ENCODE measurements at regions not wholly inside any gene's neighbourhood (a gene's known extent, or its start where the extent isn't known, plus 50 kb on each side); places are given as distances from the start of the nearest gene placed in this dataset.
"Not testable (repeated sequence)": the region's sequence is repeated elsewhere in the genome, so short reads cannot be mapped to it uniquely, and the experiment has no call there.

DNA sequence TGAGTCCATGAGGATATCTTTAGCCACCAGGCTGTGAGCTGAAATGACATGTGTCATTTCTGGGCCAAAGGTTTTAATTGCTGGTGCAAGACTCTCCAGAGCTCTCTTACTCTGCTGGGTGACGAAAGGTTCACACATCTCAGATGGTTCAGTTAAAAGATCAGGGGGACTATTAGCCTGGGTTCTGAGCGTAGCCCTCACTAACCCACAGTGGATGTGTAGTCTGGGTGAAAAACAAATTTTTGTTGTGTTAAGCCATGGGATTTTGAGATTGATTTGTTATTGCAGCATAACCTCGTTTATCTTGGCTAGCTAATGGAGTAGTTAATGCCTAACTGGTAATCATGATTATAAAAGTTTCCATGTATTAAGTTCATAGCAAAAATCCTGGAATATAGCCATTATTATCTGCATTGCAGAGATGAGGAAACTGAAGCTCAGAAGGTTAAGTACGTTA is 251.5 kb downstream of the RMST start:
- DNase-seq, result no peak

DNA sequence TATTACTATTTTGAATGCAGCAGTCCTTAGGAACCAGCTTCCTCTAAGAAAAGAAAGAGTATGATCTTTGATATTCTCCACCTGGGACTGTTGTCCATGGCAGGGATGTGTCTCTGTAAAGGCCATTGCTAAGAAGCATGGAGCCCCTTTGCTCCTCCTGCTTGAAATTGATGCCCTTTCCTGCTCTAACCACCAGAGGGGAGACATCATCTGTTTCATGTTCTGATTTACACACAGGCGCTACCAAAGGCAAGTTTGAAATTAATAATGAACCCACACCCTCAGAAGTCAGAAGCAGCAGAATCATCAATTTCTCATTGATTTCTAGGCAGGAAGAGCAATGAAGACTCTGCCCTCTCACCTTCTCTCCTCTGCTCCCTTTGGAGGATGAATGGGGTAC is 253.8 kb downstream of the RMST start:
- DNase-seq, result no peak

DNA sequence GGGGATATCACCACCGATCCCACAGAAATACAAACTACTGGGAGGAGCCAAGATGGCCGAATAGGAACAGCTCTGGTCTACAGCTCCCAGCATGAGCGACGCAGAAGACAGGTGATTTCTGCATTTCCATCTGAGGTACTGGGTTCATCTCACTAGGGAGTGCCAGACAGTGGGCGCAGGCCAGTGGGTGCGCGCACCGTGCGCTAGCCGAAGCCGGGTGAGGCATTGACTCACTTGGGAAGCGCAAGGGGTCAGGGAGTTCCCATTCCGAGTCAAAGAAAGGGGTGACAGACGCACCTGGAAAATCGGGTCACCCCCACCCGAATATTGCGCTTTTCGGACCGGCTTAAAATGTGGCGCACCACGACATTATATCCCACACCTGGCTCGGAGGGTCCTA is 261.2 kb downstream of the RMST start:
- DNase-seq, result not testable (repeated sequence)

DNA sequence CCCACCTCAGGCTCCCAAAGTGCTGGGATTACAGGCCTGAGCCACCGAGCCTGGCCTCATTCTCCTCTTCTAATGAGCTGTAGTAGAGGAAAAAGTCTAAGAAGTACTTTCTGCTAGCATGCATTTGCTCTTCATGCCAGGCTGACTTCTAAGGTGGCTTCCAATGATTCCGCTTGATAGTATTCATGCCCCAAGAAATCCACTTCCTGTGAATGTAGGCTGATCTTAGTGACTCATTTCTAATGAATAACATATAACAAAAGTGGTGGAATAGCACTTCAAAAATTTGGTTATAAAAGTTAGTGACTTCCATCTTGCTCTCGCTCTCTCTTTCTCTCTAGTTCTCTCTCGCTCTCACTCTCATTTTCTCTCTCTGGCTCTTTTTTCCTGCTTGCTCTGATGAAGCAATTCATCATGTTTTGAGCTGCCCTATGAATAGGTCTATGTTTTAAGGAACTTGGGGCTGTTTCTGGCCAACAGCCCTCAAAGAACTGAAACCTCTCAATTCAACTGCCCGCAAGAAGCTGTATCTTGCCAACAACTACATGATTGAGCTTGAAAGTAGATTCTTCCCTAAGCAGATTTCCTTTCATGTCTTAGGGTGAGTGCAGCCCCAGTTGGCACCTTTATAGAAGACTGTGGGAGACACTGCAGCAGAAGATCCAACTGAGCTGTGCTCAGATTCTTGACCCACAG is 282.9 kb downstream of the RMST start:
- no peak for DNase-seq

DNA sequence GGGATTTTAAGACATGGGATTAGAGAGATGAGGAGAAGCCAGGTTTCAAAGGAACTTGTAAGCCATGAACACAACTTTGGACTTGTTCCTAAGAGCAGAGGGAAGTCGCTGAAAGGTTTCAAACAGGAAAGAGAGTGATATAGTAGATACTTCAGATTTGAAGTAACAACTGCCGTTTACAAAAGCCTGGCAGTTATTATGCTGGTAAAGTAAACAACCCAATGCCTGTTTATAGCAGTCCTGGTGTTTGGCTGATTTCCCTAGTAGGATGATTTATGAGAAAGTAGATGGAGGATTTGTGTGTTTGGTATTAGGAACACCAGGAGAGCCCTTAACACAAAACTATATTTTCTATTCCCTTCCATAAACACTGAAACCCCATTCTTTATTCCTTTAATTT is 285.7 kb downstream of the RMST start:
- no peak for DNase-seq

DNA sequence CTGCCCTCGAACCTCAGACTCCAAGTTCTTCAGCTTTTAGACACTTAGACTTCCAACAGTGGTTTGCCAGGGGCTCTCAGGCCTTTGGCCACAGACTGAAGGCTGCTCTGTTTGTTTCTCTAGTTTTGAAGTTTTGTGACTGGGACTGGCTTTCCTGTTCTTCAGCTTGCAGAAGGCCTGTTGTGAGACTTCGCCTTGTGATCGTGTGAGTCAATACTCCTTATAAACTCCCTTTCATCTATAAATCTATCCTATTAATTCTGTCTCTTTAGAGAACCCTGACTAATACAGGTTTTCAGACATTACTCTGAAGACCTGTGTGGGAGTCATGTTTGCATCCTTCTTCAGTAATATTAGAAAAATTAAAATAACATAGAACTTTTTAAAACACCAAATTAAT is 289.1 kb downstream of the RMST start:
- no peak for DNase-seq

DNA sequence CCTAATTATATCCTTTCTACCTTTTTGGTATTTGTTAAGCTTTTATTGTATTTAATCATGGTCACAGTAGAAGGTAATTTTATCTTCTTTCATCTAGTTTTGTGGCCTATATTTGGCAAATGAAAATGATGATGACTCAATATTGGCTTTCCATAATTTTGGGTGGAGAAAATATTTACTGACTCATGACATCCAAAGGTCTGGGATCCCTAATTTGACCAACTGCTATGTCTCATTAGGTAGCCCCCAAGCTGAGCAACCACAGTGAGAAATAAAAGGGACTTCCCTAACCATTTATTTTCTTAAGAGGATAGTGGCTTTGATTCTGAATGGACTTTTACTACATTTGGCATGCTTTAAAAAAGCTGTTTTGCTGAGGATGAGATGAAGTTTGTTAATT is 289.5 kb downstream of the RMST start:
- DNase-seq, result no peak

DNA sequence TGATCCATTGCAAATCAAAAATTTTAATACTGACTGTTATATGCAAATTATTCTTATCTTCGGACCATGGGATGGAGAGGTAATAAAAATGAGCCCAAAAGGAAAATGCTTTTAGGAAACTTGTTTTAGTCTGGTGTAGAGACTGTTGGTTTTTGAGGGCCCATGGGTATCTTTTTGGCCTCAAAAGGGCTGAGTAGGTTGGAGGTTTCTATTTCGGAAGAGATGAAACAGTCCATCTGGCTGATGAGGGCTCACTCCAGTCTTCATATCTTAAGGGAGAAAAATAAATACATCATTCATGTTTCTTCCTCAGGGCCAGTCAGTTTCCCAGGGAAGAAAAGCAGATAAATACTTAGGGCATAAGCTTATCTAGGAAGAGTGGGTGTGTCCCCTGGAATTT is 290.7 kb downstream of the RMST start:
- no peak for DNase-seq

DNA sequence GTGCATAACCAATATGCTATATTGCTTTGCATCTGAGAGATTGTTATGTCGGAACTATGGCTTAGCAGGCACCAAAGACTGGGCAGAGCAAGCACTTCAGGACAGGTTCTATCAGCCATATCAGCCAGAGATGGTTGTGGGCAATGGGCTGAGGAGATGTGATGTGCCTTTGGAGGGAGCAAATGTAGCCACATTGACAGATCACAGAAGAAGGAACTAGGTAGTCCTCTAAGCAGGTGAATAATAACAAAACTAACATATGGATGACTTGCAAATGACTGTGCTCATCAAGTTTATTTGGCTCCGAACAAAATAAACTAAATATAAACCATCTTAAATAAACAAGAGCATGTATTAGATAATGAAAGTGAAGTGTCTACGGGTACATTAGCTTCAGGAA is 291.7 kb downstream of the RMST start:
- no peak for DNase-seq

DNA sequence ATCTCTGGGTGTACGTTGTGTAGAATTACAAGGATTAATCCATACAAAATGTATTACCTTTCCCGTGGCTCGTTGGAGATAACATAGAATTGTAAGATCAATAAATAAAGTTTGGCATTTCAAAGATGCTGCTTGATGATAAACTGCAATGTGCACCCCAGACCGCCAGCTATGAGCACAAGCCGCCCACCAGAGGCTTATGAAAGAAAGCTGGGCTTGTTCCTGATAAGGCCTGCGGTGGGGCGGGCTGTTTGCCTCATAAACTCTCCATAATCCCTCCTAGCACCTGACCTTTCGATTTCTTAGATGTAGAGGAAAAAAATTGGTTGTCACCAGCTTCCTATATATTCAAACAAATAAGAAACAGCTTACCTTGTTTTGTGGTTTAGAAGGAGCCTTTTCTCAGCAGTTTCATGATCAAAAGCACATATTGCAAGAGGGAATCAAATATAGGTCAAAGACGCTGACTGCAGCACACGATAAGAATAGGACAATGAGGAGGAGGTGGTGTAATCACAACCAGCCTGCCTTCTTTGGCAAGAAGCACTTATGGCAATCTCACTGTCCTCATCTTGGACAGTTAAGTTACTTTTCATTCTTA is 293.6 kb downstream of the RMST start:
- no peak for DNase-seq

DNA sequence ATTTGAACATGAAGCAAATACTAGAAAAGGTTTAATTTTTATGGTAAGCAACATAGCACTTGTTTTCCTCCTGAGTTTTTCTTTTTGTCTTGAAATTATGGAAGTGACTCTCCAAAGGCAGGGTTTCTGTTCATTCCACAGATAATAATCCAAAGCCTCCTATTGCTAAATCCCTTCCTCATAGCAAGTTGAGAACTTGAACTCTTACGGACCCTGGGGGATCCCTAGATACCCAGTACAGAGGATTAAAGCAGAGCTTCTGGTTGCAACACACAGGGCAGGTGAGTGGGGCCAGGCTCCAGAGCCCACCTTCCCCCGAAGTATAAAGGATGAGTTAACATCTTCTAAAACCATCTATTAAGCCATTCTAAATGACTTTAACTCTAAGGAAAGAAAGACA is 294.1 kb downstream of the RMST start:
- no peak for DNase-seq

DNA sequence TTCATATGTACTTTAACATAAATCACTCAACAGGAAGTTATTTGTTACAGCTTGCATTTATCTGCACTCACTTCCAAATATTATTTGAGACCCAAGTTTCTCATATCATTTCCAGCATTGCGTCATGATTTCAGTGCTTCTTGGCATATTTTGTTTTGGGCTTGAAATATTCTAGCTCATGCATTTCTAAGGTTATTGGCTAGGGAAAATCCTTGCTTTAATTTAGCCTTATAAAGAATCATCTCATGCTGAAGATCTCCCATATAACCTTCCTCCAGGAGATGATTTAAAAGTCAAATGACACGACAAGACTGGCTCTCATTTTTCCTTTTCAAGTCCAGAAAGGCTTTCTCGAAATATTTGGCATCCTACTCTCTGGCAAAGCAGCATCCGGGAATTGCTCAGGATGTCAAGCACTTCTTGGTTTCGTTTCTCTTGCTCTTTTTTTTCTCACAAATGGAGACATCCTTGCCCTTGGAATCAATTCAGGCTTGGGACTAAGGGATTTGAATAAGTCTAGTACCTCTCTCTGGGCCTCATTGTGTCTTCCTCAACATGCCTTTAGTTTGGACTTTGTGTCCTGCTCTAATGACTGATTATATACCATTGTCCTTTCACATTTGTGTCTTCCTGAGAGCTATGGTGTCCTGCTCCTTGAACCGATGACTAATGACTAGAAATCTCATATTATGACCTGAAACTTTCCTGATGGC is 295.0 kb downstream of the RMST start:
- no peak for DNase-seq

DNA sequence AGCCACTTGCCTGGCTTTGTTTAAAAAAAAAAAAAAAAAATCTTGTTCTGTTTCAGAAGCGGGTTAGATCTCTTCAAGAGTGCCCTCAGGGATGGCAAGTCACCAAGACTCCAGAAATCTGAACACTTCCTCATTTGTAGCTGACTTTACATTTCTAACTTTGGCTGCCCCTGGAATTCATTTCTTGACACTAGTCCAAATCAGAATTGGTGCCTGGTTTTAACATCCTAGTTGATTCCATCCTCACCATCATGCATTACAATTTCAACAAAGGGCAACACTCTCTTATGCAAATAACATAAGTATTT is 295.5 kb downstream of the RMST start:
- no peak for DNase-seq

DNA sequence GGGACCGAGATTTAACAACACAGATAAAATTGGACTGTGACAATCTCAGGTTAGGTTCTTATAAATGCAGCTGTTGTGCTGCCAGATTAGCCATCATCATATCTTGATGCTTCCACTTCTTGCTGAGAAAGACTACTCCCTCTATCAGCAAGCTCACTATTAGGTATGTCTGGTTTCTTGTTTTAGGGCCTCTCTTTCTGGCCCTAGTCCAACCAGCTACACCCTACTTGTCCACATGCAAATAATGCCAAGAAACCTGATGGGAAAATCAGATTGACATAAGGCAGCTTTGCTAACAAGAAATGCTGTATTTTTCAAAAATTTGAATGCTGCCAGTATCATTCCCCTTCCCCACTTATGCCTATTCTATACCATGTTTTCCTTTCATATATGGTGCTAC is 296.0 kb downstream of the RMST start:
- no peak for DNase-seq

DNA sequence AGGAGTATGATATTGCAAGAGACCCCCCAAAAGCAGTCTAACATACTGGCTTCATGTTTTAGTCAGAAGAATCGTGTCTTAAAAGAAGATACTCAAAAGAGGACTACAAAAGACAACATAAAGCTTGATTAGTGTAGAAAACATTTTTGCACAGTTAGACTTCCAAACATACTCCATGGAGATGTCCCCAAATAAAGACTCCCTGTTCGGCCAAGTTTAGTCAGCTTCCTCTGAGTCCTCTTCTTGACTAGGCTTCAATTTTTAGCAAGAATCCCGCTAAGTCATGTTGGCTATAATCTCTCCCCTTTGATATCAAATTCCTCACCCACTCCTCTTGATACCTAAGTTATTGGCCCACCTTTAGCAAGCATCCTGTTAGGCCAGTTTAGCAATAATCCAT is 298.0 kb downstream of the RMST start:
- no peak for DNase-seq

DNA sequence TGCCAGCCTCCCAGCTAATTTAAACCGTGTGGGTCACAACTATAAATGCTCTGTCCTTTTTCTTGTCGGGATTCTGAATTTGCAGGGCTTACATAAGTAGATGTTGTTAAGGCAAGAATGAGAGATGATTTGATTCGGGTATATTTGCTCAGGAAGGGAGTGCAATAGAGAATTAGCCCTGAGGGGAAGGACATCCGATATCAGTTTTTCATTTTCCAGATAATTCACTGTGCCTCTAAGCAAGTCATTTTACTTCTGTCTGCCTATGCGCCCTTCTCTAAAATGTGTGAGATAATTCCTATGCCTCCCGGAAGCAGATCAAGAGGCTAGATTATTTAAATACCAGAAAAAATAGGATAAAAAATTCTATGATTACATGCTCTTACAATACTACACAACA is 300.5 kb downstream of the RMST start:
- no peak for DNase-seq

DNA sequence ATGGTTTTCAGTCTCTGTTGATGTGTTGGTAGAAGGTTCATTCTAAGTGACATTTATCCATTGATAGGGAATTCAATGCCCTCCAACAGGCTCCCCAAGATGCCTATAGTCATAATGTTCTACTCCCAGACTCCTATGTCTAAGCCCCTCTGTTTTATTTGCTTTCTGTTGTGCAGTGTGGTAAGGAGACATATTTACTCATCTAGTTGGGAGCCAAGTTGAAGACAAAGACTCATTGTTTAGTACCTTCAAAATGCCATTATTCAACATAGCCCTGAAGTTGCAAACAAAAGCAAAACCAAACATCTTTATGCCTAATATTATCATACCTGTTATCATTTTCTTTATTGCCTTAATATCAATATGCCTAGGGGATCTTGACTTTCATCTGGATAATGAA is 302.1 kb downstream of the RMST start:
- no peak for DNase-seq

DNA sequence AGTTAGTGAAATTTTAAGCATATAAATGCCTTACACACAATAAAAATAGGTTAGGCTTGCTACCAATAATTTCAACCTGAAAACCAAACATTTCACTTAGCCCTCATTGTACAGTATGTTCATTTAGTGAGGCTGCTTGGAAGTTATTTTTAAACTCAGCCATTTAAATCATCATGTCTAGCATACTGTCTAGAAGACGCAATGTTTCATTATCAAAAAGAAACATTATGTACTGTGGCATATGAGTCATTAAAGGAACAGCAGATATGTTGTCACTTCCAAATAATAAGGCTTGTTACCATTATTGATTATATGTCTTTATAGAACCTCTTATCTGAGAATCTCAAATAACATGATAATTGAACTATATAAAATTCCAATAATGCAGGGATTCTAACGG is 304.7 kb downstream of the RMST start:
- DNase-seq, result no peak

DNA sequence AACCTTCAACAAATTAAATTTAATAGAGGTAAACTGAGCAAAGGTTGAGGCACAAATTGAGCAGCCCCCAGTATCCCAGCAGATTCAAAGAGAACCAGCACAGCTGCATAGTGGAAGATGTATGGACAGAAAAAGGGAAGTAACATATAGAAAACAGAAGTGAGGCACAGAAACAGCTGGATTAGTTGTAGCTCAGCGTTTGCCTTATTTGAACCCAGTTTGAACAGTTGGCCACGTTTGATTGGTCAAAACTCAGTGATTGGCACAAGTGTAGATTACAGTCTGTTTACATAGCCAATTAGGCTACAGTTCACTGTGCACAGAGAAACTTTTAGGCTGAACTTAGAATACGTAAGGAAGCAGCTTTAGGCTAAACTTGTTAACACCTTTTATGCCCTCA is 315.5 kb downstream of the RMST start:
- no peak for DNase-seq

DNA sequence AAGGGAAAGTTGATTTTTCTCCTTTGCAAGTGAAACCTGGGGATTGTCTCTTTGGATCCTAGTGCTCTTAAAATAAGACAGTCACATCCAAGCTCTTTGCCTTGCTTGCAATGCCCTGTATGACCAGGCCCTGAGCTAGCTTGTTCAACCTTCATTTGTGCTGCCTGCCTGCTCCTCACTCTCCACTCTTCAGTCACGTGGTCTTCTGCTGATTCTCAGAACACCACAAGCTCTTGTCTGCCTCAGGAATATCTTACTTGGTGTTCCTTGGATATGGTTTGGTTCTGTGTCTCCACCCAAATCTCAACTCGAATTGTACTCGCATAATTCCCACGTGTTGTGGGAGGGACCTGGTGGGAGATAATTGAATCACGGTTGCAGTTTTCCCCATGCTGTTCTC is 318.7 kb downstream of the RMST start:
- no peak for DNase-seq

DNA sequence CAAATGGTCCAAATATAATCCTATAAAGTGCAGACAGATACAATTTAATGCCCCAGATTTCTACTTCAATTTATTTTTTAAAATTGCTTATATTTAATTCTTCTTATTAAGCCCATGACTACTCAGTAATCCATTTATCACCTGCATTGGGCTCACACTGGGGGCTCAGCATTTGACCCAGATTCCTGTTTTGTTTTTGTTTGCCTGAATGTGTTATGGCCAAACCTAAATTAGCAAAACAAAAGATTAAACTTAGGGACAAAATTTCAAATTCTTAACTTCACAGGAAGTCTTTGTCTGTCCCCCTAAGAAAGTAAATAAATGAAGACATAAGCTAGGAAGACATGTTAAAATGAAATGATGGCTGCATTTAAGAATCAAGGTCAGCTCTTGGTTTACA is 322.3 kb downstream of the RMST start:
- DNase-seq, result no peak

DNA sequence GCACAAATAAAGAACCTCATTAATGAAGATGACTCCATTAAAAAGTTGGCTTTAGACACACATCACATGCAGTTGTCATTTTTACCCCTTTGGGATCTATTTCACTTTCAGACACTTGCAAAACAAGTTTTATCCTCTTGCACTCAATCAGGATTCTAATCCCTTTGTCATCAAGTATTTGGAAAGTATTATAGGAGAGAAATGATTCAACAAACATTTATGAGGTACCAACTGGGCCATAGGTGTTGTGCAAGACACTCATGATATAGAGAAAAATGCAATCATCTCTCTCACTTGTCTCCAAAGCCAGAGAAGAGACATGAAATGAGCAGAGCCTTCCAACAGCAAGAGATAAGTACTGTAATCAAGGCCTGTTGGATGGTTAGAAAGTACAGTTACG is 327.7 kb downstream of the RMST start:
- DNase-seq, result no peak

DNA sequence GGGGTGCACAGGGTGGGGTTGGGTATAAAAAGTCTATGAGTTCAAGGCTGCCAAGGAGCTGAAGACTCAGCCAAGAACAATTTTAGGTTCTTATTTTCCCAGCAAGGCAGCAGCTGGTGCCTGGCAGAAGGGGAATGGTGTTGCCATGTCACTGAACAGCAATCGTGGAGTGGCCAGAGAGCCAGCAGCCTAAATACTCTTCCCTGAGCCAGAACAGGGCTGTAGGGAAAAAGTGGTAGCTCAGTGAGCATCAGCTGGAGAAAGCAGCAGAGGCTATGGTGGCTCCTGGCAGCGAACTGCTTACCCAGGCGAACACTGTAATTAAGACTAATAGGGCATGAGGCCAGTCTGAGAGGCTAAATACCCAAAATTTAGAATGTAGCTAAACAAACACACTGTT is 334.9 kb downstream of the RMST start:
- DNase-seq, result no peak

DNA sequence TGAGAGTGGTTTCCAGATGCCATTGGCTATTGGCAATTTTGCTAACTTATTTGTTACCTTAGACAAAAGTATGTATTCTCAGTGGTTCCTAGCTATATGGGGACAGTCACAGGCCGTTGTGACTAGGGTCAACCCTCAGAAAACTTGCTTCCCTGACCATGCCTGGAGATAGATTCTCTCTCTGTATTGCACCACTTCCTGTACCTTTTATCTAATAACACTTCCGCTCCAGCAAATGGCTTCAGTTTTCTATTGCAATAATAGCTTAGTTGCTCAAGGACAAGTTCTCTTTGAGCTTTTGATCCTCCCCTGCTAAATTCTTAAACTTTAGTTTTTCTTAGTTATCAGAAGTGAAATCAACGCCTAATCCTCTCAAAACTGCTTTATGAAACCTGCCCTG is 338.0 kb downstream of the RMST start:
- no peak for DNase-seq
